Naive B cell (primary cell): ENCODE measurements at regions not wholly inside any gene's neighbourhood (a gene's known extent, or its start where the extent isn't known, plus 50 kb on each side); places are given as distances from the start of the nearest gene placed in this dataset.

Experiments
- ATAC-seq, 2 donors: fragments of 150-1000 bp; cut with Tn5 transposase; 2 replicates each; pipeline ENCODE4 v1.10.0; 2021; ENCODE audit warnings: low read depth in 2 of 2, mild to moderate bottlenecking in 2 of 2, moderate library complexity in 2 of 2
- DNase-seq: peaks from one replicate; pipeline ENCODE4 v3.0.0; 2022
- H3K27ac Mint-ChIP-seq, 6 donors: one replicate each; pipeline ENCODE4 v1.8.0; 2020 to 2022; ENCODE audit warnings: mild to moderate bottlenecking in 6 of 6, mixed read lengths in 6 of 6, moderate library complexity in 5 of 6, inconsistent platforms in 2 of 6
- H3K27me3 Mint-ChIP-seq, 3 donors: one replicate each; pipeline ENCODE4 v1.8.0; 2021 to 2022; ENCODE audit warnings: mixed read lengths in 3 of 3, mild to moderate bottlenecking in 1 of 3
- H3K36me3 Mint-ChIP-seq, 2 donors: one replicate each; pipeline ENCODE4 v1.8.0; 2020 to 2022; ENCODE audit warnings: mixed read lengths in 2 of 2, inconsistent platforms in 1 of 2, mild to moderate bottlenecking in 1 of 2
- H3K4me1 Mint-ChIP-seq, 3 donors: one replicate each; pipeline ENCODE4 v1.8.0; 2020 to 2022; ENCODE audit warnings: mixed read lengths in 3 of 3, inconsistent platforms in 1 of 3, mild to moderate bottlenecking in 1 of 3, moderate library complexity in 1 of 3
- H3K4me3 Mint-ChIP-seq, 8 donors: one replicate each; pipeline ENCODE4 v1.8.0; 2020 to 2022; ENCODE audit warnings: mild to moderate bottlenecking in 8 of 8, mixed read lengths in 8 of 8, moderate library complexity in 8 of 8, inconsistent platforms in 2 of 8
- H3K9me3 Mint-ChIP-seq, 7 donors: one replicate each; pipeline ENCODE4 v1.8.0; 2020 to 2022; ENCODE audit warnings: mixed read lengths in 7 of 7, mild to moderate bottlenecking in 5 of 7, inconsistent platforms in 2 of 7, moderate library complexity in 1 of 7

- Mint-ChIP-seq H3K27ac (no peak overlapping the region), H3K4me3 (no peak overlapping the region), H3K27me3 (no peaks in the 10 kb centered on the region), H3K4me1 (no peaks in the 10 kb centered on the region), H3K9me3 (peaks cover 0 to 15% (median 4%) of the 10 kb centered on the region in 7 donors), H3K36me3 (no peaks in the 10 kb centered on the region)
- ATAC-seq (no peak), DNase-seq (no peak)
These were observed 394.4 kb downstream of the DOK5 start for GRCh38 chr20:54869765-54870164.

- Mint-ChIP-seq H3K4me1 (no peaks in the 10 kb centered on the region), H3K4me3 (no peak overlapping the region), H3K9me3 (peaks cover 0 to 9% (median 2%) of the 10 kb centered on the region in 7 donors), H3K27ac (no peak overlapping the region), H3K27me3 (no peaks in the 10 kb centered on the region), H3K36me3 (no peaks in the 10 kb centered on the region)
- DNase-seq, result no peak
- no peak for ATAC-seq
These were observed 389.9 kb downstream of the DOK5 start for GRCh38 chr20:54865273-54865672.

GRCh38 chr20:54860716-54861115 is 385.3 kb downstream of the DOK5 start:
- DNase-seq (no peak), ATAC-seq (no peak)
- Mint-ChIP-seq H3K27ac (no peak overlapping the region), H3K4me1 (no peaks in the 10 kb centered on the region), H3K9me3 (peaks cover 0 to 12% (median 5%) of the 10 kb centered on the region in 7 donors), H3K4me3 (no peak overlapping the region), H3K36me3 (no peaks in the 10 kb centered on the region), H3K27me3 (no peaks in the 10 kb centered on the region)

- H3K36me3 Mint-ChIP-seq, result no peaks in the 10 kb centered on the region
These were observed 380.8 kb downstream of the DOK5 start for GRCh38 chr20:54856202-54856601.

GRCh38 chr20:54849741-54850140 is 374.3 kb downstream of the DOK5 start:
- Mint-ChIP-seq H3K27me3 (peaks cover 0 to 15% (median 0%) of the 10 kb centered on the region in 3 donors), H3K9me3 (peaks cover 0 to 9% (median 3%) of the 10 kb centered on the region in 7 donors), H3K4me1 (no peaks in the 10 kb centered on the region), H3K36me3 (no peaks in the 10 kb centered on the region), H3K4me3 (no peak overlapping the region), H3K27ac (no peak overlapping the region)
- ATAC-seq (no peak), DNase-seq (no peak)

More at GRCh38 chr20:54856202-54856601, 380.8 kb downstream of the DOK5 start:
- no peak overlapping the region for H3K4me3 Mint-ChIP-seq
- H3K4me1 Mint-ChIP-seq, result no peaks in the 10 kb centered on the region
- H3K27me3 Mint-ChIP-seq, result no peaks in the 10 kb centered on the region
- ATAC-seq, result no peak
- no peak overlapping the region for H3K27ac Mint-ChIP-seq
- DNase-seq, result no peak
- peaks cover 0 to 10% (median 6%) of the 10 kb centered on the region in 7 donors for H3K9me3 Mint-ChIP-seq

GRCh38 chr20:54848984-54849538 is 373.7 kb downstream of the DOK5 start:
- H3K27me3 Mint-ChIP-seq, result peaks cover 0 to 15% (median 0%) of the 10 kb centered on the region in 3 donors
- peaks cover 0 to 4% of the 10 kb centered on the region in 2 donors for H3K36me3 Mint-ChIP-seq
- H3K27ac Mint-ChIP-seq, result no peak overlapping the region
- no peak overlapping the region for H3K4me3 Mint-ChIP-seq
- no peaks in the 10 kb centered on the region for H3K4me1 Mint-ChIP-seq
- ATAC-seq, result no peak
- H3K9me3 Mint-ChIP-seq, result peaks cover 0 to 9% (median 3%) of the 10 kb centered on the region in 7 donors
- no peak for DNase-seq

- no peak overlapping the region for H3K27ac Mint-ChIP-seq
- no peak overlapping the region for H3K4me3 Mint-ChIP-seq
- peaks cover 0 to 4% of the 10 kb centered on the region in 2 donors for H3K36me3 Mint-ChIP-seq
- peaks cover 0 to 15% (median 0%) of the 10 kb centered on the region in 3 donors for H3K27me3 Mint-ChIP-seq
- peaks cover 0 to 9% (median 3%) of the 10 kb centered on the region in 7 donors for H3K9me3 Mint-ChIP-seq
- no peak for ATAC-seq
- no peaks in the 10 kb centered on the region for H3K4me1 Mint-ChIP-seq
- DNase-seq, result no peak
These were observed 372.9 kb downstream of the DOK5 start for GRCh38 chr20:54848262-54848661.

- Mint-ChIP-seq H3K36me3 (peaks cover 0 to 4% of the 10 kb centered on the region in 2 donors), H3K27me3 (peaks cover 0 to 15% (median 0%) of the 10 kb centered on the region in 3 donors), H3K4me3 (no peak overlapping the region), H3K4me1 (no peaks in the 10 kb centered on the region), H3K27ac (no peak overlapping the region), H3K9me3 (peaks cover 0 to 9% (median 3%) of the 10 kb centered on the region in 7 donors)
- no peak for ATAC-seq
- DNase-seq, result no peak
These were observed 371.6 kb downstream of the DOK5 start for GRCh38 chr20:54846948-54847347.

- H3K4me1 Mint-ChIP-seq, result no peaks in the 10 kb centered on the region
- H3K9me3 Mint-ChIP-seq, result peaks cover 0 to 11% (median 3%) of the 10 kb centered on the region in 7 donors
- DNase-seq (no peak), ATAC-seq (no peak)
- peaks cover 0 to 10% (median 0%) of the 10 kb centered on the region in 3 donors for H3K27me3 Mint-ChIP-seq
- no peak overlapping the region for H3K27ac Mint-ChIP-seq
- peaks cover 0 to 4% of the 10 kb centered on the region in 2 donors for H3K36me3 Mint-ChIP-seq
- no peak overlapping the region for H3K4me3 Mint-ChIP-seq
These were observed 369.0 kb downstream of the DOK5 start for GRCh38 chr20:54844346-54844745.

GRCh38 chr20:54843865-54844264 is 368.5 kb downstream of the DOK5 start:
- Mint-ChIP-seq H3K9me3 (peaks cover 0 to 11% (median 3%) of the 10 kb centered on the region in 7 donors), H3K4me3 (no peak overlapping the region), H3K27ac (no peak overlapping the region), H3K4me1 (no peaks in the 10 kb centered on the region), H3K36me3 (peaks cover 0 to 4% of the 10 kb centered on the region in 2 donors), H3K27me3 (peaks cover 0 to 10% (median 0%) of the 10 kb centered on the region in 3 donors)
- ATAC-seq (no peak), DNase-seq (no peak)

GRCh38 chr20:54843431-54843830 is 368.0 kb downstream of the DOK5 start:
- Mint-ChIP-seq H3K4me3 (no peak overlapping the region), H3K9me3 (peaks cover 0 to 11% (median 3%) of the 10 kb centered on the region in 7 donors), H3K36me3 (peaks cover 0 to 4% of the 10 kb centered on the region in 2 donors), H3K27me3 (peaks cover 0 to 10% (median 0%) of the 10 kb centered on the region in 3 donors), H3K4me1 (no peaks in the 10 kb centered on the region), H3K27ac (no peak overlapping the region)
- ATAC-seq (no peak), DNase-seq (no peak)

- H3K4me3 Mint-ChIP-seq, result no peak overlapping the region
- no peak for DNase-seq
- H3K27me3 Mint-ChIP-seq, result no peaks in the 10 kb centered on the region
- H3K27ac Mint-ChIP-seq, result no peak overlapping the region
- H3K36me3 Mint-ChIP-seq, result peaks cover 0 to under 1% of the 10 kb centered on the region in 2 donors
- H3K9me3 Mint-ChIP-seq, result peaks cover 0 to 7% (median 0%) of the 10 kb centered on the region in 7 donors
- H3K4me1 Mint-ChIP-seq, result no peaks in the 10 kb centered on the region
- no peak for ATAC-seq
These were observed 363.8 kb downstream of the DOK5 start for GRCh38 chr20:54839224-54839623.

- H3K27ac Mint-ChIP-seq, result no peak overlapping the region
- ATAC-seq, result no peak
- H3K36me3 Mint-ChIP-seq, result no peaks in the 10 kb centered on the region
- DNase-seq, result no peak
- no peaks in the 10 kb centered on the region for H3K27me3 Mint-ChIP-seq
- H3K4me1 Mint-ChIP-seq, result no peaks in the 10 kb centered on the region
- H3K4me3 Mint-ChIP-seq, result no peak overlapping the region
- H3K9me3 Mint-ChIP-seq, result peaks cover 0 to 7% (median 0%) of the 10 kb centered on the region in 7 donors
These were observed 361.8 kb downstream of the DOK5 start for GRCh38 chr20:54837226-54837625.

GRCh38 chr20:54822386-54822785 is 347.0 kb downstream of the DOK5 start:
- H3K27ac Mint-ChIP-seq, result no peak overlapping the region
- H3K4me1 Mint-ChIP-seq, result no peaks in the 10 kb centered on the region
- peaks cover 0 to 5% (median 0%) of the 10 kb centered on the region in 7 donors for H3K9me3 Mint-ChIP-seq
- no peaks in the 10 kb centered on the region for H3K36me3 Mint-ChIP-seq
- ATAC-seq (no peak), DNase-seq (no peak)
- H3K27me3 Mint-ChIP-seq, result no peaks in the 10 kb centered on the region
- no peak overlapping the region for H3K4me3 Mint-ChIP-seq
